Neuronal stem cell (in vitro differentiated cells): ENCODE measurements at regions not wholly inside any gene's neighbourhood (a gene's known extent, or its start where the extent isn't known, plus 50 kb on each side); places are given as distances from the start of the nearest gene placed in this dataset.

Source experiments
- DNase-seq: peaks from one replicate; pipeline ENCODE4 v3.0.0-alpha.2; 2013; ENCODE audit warnings: low spot score
- H2AFZ ChIP-seq: one replicate; pipeline ENCODE4 v1.6.1; 2013; ENCODE audit warnings: mild to moderate bottlenecking, low read length, inconsistent platforms
- H2AK5ac ChIP-seq: 2 replicates; pipeline ENCODE4 v1.6.1; 2013; ENCODE audit warnings: low read depth, mild to moderate bottlenecking, inconsistent platforms, low read length, moderate library complexity, mixed read lengths
- H2BK120ac ChIP-seq: 2 replicates; pipeline ENCODE4 v1.6.1; 2013; ENCODE audit warnings: low read depth, mild to moderate bottlenecking, inconsistent platforms, low read length, moderate library complexity, mixed read lengths
- H2BK12ac ChIP-seq: one replicate; pipeline ENCODE4 v1.6.1; 2013; ENCODE audit warnings: low read length, inconsistent platforms
- H2BK15ac ChIP-seq: 2 replicates; pipeline ENCODE4 v1.6.1; 2013; ENCODE audit warnings: mild to moderate bottlenecking, low read length, inconsistent platforms, mixed read lengths
- H2BK5ac ChIP-seq: one replicate; pipeline ENCODE4 v1.6.1; 2013; ENCODE audit warnings: inconsistent platforms, mild to moderate bottlenecking, low read length, moderate library complexity
- H3K14ac ChIP-seq: one replicate; pipeline ENCODE4 v1.6.1; 2013; ENCODE audit warnings: low read length, inconsistent platforms
- H3K18ac ChIP-seq: 2 replicates; pipeline ENCODE4 v1.6.1; 2013; ENCODE audit warnings: low read length, inconsistent platforms
- H3K23ac ChIP-seq: 2 replicates; pipeline ENCODE4 v1.6.1; 2013; ENCODE audit warnings: low read depth, mild to moderate bottlenecking, mixed read lengths, low read length, inconsistent platforms; ENCODE audit not compliant: poor library complexity
- H3K27ac ChIP-seq: replicated peaks from 3 replicates; pipeline ENCODE4 v1.5.1; 2013; ENCODE audit warnings: low read length, inconsistent platforms
- H3K27me3 ChIP-seq, 3 experiments: 2 replicates each; pipeline ENCODE4 v1.6.1; 2013; ENCODE audit warnings: low read length in 3 of 3, mild to moderate bottlenecking in 2 of 3, inconsistent platforms in 1 of 3, low read depth in 1 of 3, mixed read lengths in 1 of 3, moderate library complexity in 1 of 3; ENCODE audit not compliant: control insufficient read depth in 3 of 3, insufficient read depth in 3 of 3
- H3K36me3 ChIP-seq, 2 donors: replicated peaks in 1 of 2; 2 replicates each; pipeline ENCODE4 v1.6.1; 2013; ENCODE audit warnings: low read length in 2 of 2; ENCODE audit not compliant: control insufficient read depth in 2 of 2, insufficient read depth in 2 of 2
- H3K4ac ChIP-seq: 2 replicates; pipeline ENCODE4 v1.6.1; 2013; ENCODE audit warnings: inconsistent platforms, mild to moderate bottlenecking, low read length, moderate library complexity
- H3K4me1 ChIP-seq, 2 donors: 1 replicate in 1 of 2; 2 replicates in 1 of 2; pipeline ENCODE4 v1.6.1; 2013; ENCODE audit warnings: low read length in 2 of 2, low read depth in 1 of 2; ENCODE audit not compliant: control insufficient read depth in 2 of 2, insufficient read depth in 1 of 2
- H3K4me2 ChIP-seq: one replicate; pipeline ENCODE4 v1.6.1; 2013; ENCODE audit warnings: mild to moderate bottlenecking, low read length, inconsistent platforms; ENCODE audit not compliant: insufficient read depth, poor library complexity, severe bottlenecking
- H3K4me3 ChIP-seq, 2 donors: 2 replicates each; pipeline ENCODE4 v1.5.1; 2013; ENCODE audit warnings: low read length in 2 of 2, mild to moderate bottlenecking in 2 of 2, inconsistent platforms in 1 of 2, moderate library complexity in 1 of 2
- H3K79me1 ChIP-seq: one replicate; pipeline ENCODE4 v1.6.1; 2013; ENCODE audit warnings: low read depth, mild to moderate bottlenecking, inconsistent platforms, low read length, moderate library complexity
- H3K9ac ChIP-seq: one replicate; pipeline ENCODE4 v1.6.1; 2013; ENCODE audit warnings: mild to moderate bottlenecking, low read depth, low read length, inconsistent platforms; ENCODE audit not compliant: poor library complexity
- H3K9me3 ChIP-seq, 2 donors: replicated peaks in 1 of 2; 2 replicates each; pipeline versions ENCODE3 to v1.6.1; 2013; ENCODE audit warnings: low read length in 2 of 2, mild to moderate bottlenecking in 2 of 2, inconsistent platforms in 1 of 2, low read depth in 1 of 2, mixed read lengths in 1 of 2, moderate library complexity in 1 of 2; ENCODE audit not compliant: control insufficient read depth in 2 of 2, insufficient read depth in 1 of 2
- H4K8ac ChIP-seq: one replicate; pipeline ENCODE4 v1.6.1; 2013; ENCODE audit warnings: low read depth, mild to moderate bottlenecking, inconsistent platforms, low read length, moderate library complexity
- H4K91ac ChIP-seq: one replicate; pipeline ENCODE4 v1.6.1; 2013; ENCODE audit warnings: low read length, low read depth, mild to moderate bottlenecking, inconsistent platforms; ENCODE audit not compliant: poor library complexity
- WGBS, 2 donors: extraction: QIAGEN DNeasy Blood & Tissue Kit; methylation state at CpG; one replicate each; pipeline ENCODE4 v1.1.7; 2013; ENCODE audit warnings: missing lambda C conversion rate in 2 of 2, mixed read lengths in 1 of 2; ENCODE audit not compliant: insufficient read length in 2 of 2, insufficient replicate concordance in 1 of 2; ENCODE audit errors: extremely low coverage in 2 of 2; 5-methylcytosine and 5-hydroxymethylcytosine counted together

DNA sequence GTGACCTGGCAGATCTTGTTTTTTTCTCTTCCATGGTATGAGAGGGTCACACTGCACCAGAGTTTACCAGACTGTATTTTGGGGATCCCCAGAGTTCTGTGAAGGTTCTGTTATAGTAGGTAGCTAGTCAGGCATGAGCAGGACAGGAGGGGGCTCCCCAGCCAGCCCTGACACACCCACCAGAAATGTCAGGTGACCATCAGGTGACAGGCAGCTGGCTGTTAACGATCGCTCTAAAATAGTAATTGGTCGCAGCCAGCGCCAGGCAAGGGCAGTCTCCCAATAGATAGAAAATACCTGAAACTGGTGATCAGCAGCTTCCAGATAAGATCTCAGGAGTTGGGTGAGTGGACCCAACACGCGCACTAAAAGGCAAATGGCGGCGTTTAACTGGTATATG lies 264.9 kb downstream of the RHOU start:
- Histone ChIP-seq H3K27me3 (no peaks in the 10 kb centered on the region), H2AK5ac (peak overlapping the region; percentile 14), H4K91ac (no peak overlapping the region), H2BK15ac (no peak overlapping the region), H2BK5ac (no peak overlapping the region), H2BK120ac (peak overlapping the region; percentile 33), H3K9ac (no peak overlapping the region), H3K4me2 (no peak overlapping the region), H3K18ac (no peak overlapping the region), H3K79me1 (no peaks in the 10 kb centered on the region), H3K4me1 (peaks cover 0 to 13% of the 10 kb centered on the region in 2 donors), H3K14ac (no peak overlapping the region), H4K8ac (no peak overlapping the region), H3K23ac (no peak overlapping the region), H3K9me3 (no peaks in the 10 kb centered on the region), H3K36me3 (no peaks in the 10 kb centered on the region), H2AFZ (no peak overlapping the region), H3K27ac (no peak overlapping the region), H3K4me3 (no peak overlapping the region), H3K4ac (no peak overlapping the region), H2BK12ac (no peak overlapping the region)
- no CpG with 5 or more reads among the region's 8 CpGs for WGBS, 2 donors
- DNase-seq, result no peak

DNA sequence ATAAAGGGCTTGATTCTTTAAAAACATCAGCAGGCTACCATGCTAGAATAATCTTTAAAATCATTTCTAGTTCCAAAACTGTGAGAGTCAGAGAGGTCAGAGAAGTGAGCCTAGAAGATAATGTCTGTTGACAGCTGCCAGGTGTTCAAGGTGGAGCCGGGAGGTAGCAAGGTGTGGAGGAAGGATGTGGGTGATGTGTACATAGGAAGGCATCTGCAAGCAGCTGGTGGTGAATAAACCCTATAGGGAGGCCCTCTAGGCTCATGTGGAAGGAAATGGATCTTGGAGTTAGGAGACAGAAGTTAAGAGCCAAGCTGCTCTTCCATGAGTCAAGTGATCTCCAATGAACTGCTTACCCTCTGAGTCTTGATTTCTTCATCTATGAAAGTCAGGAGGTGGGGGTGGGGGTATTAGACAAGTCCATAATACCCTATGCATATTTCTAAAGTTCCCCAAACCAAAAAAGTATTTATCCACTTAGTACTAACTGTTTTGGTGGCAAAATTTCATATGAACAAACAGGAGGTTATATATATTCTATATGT lies 266.3 kb downstream of the RHOU start:
- H3K36me3 ChIP-seq, result no peaks in the 10 kb centered on the region
- WGBS, 2 donors, result no CpG with 5 or more reads among the region's 1 CpG
- no peak overlapping the region for H2AK5ac ChIP-seq
- H2BK5ac ChIP-seq, result no peak overlapping the region
- no peaks in the 10 kb centered on the region for H3K27me3 ChIP-seq
- H3K4me3 ChIP-seq, result no peak overlapping the region
- no peak overlapping the region for H3K23ac ChIP-seq
- peaks cover 0 to 18% of the 10 kb centered on the region in 2 donors for H3K4me1 ChIP-seq
- H2BK120ac ChIP-seq, result no peak overlapping the region
- H2BK12ac ChIP-seq, result no peak overlapping the region
- no peaks in the 10 kb centered on the region for H3K9me3 ChIP-seq
- H3K14ac ChIP-seq, result no peak overlapping the region
- H3K9ac ChIP-seq, result no peak overlapping the region
- no peak overlapping the region for H3K18ac ChIP-seq
- no peak overlapping the region for H2AFZ ChIP-seq
- H3K4ac ChIP-seq, result no peak overlapping the region
- H2BK15ac ChIP-seq, result no peak overlapping the region
- no peak overlapping the region for H3K4me2 ChIP-seq
- no peaks in the 10 kb centered on the region for H3K79me1 ChIP-seq
- DNase-seq, result no peak
- no peak overlapping the region for H4K91ac ChIP-seq
- no peak overlapping the region for H3K27ac ChIP-seq
- H4K8ac ChIP-seq, result no peak overlapping the region

DNA sequence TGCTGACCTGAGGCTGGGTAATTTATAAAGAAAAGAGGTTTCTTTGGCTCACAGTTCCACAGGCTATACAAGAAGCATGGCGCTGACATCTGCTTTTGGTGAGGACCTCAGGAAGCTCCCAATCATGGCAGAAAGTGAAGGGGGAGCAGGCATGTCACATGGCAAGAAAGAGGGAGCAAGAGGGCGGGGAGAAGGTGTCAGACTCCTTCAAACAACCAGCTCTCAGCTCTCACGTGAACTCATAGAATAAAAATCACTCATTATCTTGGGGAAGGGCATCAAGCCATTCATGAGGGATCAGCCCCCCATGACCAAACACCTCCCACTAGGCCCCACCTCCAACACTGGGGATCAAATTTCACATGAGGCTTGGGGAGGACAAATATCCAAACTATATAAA lies 266.8 kb downstream of the RHOU start:
- peaks cover 0 to 18% of the 10 kb centered on the region in 2 donors for H3K4me1 ChIP-seq
- H3K18ac ChIP-seq, result no peak overlapping the region
- no CpG with 5 or more reads among the region's 3 CpGs for WGBS, 2 donors
- H3K4me3 ChIP-seq, result no peak overlapping the region
- H3K4ac ChIP-seq, result no peak overlapping the region
- H3K9ac ChIP-seq, result no peak overlapping the region
- H3K4me2 ChIP-seq, result no peak overlapping the region
- no peak overlapping the region for H2AFZ ChIP-seq
- H3K9me3 ChIP-seq, result no peaks in the 10 kb centered on the region
- H3K79me1 ChIP-seq, result no peaks in the 10 kb centered on the region
- H4K91ac ChIP-seq, result no peak overlapping the region
- H2AK5ac ChIP-seq, result no peak overlapping the region
- H3K36me3 ChIP-seq, result no peaks in the 10 kb centered on the region
- no peak overlapping the region for H3K14ac ChIP-seq
- H2BK5ac ChIP-seq, result no peak overlapping the region
- no peaks in the 10 kb centered on the region for H3K27me3 ChIP-seq
- no peak overlapping the region for H2BK12ac ChIP-seq
- DNase-seq, result no peak
- no peak overlapping the region for H2BK120ac ChIP-seq
- H3K23ac ChIP-seq, result no peak overlapping the region
- H4K8ac ChIP-seq, result no peak overlapping the region
- no peak overlapping the region for H2BK15ac ChIP-seq
- no peak overlapping the region for H3K27ac ChIP-seq

DNA sequence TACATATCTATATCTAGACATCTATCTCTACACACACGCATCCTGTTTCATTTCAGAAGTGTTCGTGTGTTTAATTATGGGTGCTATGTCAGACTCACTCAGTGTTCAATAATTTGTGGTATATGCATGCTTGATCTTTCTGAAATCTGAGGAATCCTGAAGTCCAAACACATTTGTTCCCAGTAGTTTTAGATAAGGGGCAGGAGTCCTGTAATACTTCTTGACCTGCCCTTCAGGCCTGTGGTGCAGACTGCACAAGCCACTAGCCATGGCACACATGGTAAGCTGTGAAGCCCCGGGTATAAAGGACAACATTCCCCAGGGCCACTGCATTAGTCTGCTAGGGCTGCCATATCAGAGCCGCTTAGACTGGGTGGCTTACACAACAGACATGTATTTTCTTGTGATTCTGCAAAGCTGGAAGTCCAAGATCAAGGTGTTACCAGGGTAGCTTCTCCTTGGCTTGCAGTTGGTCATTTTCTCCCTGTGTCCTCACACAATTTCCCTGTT lies 267.2 kb downstream of the RHOU start:
- no peak overlapping the region for H2BK15ac ChIP-seq
- no CpG with 5 or more reads among the region's 4 CpGs for WGBS, 2 donors
- H4K91ac ChIP-seq, result no peak overlapping the region
- H3K18ac ChIP-seq, result peak overlapping the region; percentile 29
- H3K4me3 ChIP-seq, result no peak overlapping the region
- no peak overlapping the region for H4K8ac ChIP-seq
- H3K36me3 ChIP-seq, result no peaks in the 10 kb centered on the region
- H3K79me1 ChIP-seq, result no peaks in the 10 kb centered on the region
- H3K27me3 ChIP-seq, result no peaks in the 10 kb centered on the region
- no peak overlapping the region for H2BK5ac ChIP-seq
- no peaks in the 10 kb centered on the region for H3K9me3 ChIP-seq
- H3K4ac ChIP-seq, result no peak overlapping the region
- H2BK120ac ChIP-seq, result no peak overlapping the region
- H3K27ac ChIP-seq, result no peak overlapping the region
- no peak for DNase-seq
- H2AK5ac ChIP-seq, result no peak overlapping the region
- H3K9ac ChIP-seq, result no peak overlapping the region
- peaks cover 0 to 18% of the 10 kb centered on the region in 2 donors for H3K4me1 ChIP-seq
- H2AFZ ChIP-seq, result no peak overlapping the region
- no peak overlapping the region for H2BK12ac ChIP-seq
- no peak overlapping the region for H3K14ac ChIP-seq
- H3K4me2 ChIP-seq, result no peak overlapping the region
- no peak overlapping the region for H3K23ac ChIP-seq
